ENCODE measurements at regions not wholly inside any gene's neighbourhood (a gene's known extent, or its start where the extent isn't known, plus 50 kb on each side); places are given as distances from the start of the nearest gene placed in this dataset.

- Mint-ChIP-seq H3K27ac (no peak overlapping the region), H3K27me3 (peaks cover 96% of the 10 kb centered on the region), H3K4me3 (ENCODE audit: low read depth) (peak overlapping the region; percentile 61), H3K9me3 (ENCODE audit: low read depth) (no peaks in the 10 kb centered on the region), H3K36me3 (ENCODE audit: insufficient read depth) (no peaks in the 10 kb centered on the region), H3K4me1 (ENCODE audit: low read depth) (peaks cover 10% of the 10 kb centered on the region)
- no peak for DNase-seq (ENCODE audit: low spot score, unreplicated experiment)
- peak; percentile 29 for TF ChIP-seq CTCF (IDR thresholded peaks at IDR 0.05; ENCODE audit: unreplicated experiment)
These were observed 179.3 kb downstream of the TBXT start for GRCh38 chr6:165988302-165988756.

- peak overlapping the region; percentile 4 for H3K27ac Mint-ChIP-seq
- peaks cover 98% of the 10 kb centered on the region for H3K27me3 Mint-ChIP-seq
- no peaks in the 10 kb centered on the region for H3K36me3 Mint-ChIP-seq (ENCODE audit: insufficient read depth)
- no peak for TF ChIP-seq CTCF (IDR thresholded peaks at IDR 0.05; ENCODE audit: unreplicated experiment)
- peak overlapping the region; percentile 71 for H3K4me3 Mint-ChIP-seq (ENCODE audit: low read depth)
- peaks cover 10% of the 10 kb centered on the region for H3K4me1 Mint-ChIP-seq (ENCODE audit: low read depth)
- peak; percentile 23 for DNase-seq (ENCODE audit: low spot score, unreplicated experiment)
- no peaks in the 10 kb centered on the region for H3K9me3 Mint-ChIP-seq (ENCODE audit: low read depth)
These were observed 180.0 kb downstream of the TBXT start for GRCh38 chr6:165987483-165988301.

GRCh38 chr6:165986914-165987482 lies 180.7 kb downstream of the TBXT start:
- no peak for DNase-seq (ENCODE audit: low spot score, unreplicated experiment)
- no peak for TF ChIP-seq CTCF (IDR thresholded peaks at IDR 0.05; ENCODE audit: unreplicated experiment)
- H3K9me3 Mint-ChIP-seq (ENCODE audit: low read depth) = no peaks in the 10 kb centered on the region
- H3K27me3 Mint-ChIP-seq = peaks cover 97% of the 10 kb centered on the region
- peaks cover 10% of the 10 kb centered on the region for H3K4me1 Mint-ChIP-seq (ENCODE audit: low read depth)
- H3K27ac Mint-ChIP-seq = no peak overlapping the region
- no peaks in the 10 kb centered on the region for H3K36me3 Mint-ChIP-seq (ENCODE audit: insufficient read depth)
- H3K4me3 Mint-ChIP-seq (ENCODE audit: low read depth) = peak overlapping the region; percentile 71

DNA sequence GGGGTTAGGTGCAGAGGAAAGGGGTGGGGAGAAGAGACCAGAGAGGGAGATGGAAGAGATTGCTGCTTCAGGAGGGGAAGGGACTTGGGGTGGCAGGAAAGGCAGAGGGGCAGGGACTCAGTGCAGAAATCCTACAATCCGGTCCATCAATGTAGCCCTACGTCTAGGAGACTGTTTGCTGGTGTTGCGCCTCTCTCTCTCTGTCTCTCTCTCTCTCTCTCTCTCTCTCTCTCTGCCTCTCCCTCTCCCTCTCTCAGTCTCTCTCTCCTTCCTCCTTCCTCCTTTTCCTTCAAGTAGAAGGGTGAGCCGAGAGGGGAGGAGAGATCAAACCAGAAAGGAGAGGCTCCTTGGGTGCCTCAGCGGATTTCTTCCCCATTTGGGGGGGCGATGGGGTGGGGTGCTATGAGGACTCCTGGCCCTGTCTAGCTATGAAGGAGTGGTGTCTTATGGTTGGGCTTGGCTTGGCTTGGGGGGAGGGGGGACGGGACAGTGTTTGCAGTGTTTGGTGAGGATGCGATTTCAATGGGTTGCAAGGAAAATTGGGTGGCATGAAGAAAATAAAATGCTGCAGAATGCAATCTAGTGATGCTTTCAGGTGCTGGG lies 181.2 kb downstream of the TBXT start:
- Mint-ChIP-seq H3K27ac (no peak overlapping the region), H3K9me3 (ENCODE audit: low read depth) (no peaks in the 10 kb centered on the region), H3K36me3 (ENCODE audit: insufficient read depth) (no peaks in the 10 kb centered on the region), H3K4me3 (ENCODE audit: low read depth) (peak overlapping the region; percentile 71), H3K4me1 (ENCODE audit: low read depth) (peaks cover 10% of the 10 kb centered on the region), H3K27me3 (peaks cover 97% of the 10 kb centered on the region)
- DNase-seq (ENCODE audit: low spot score, unreplicated experiment) = no peak
- no peak for TF ChIP-seq CTCF (IDR thresholded peaks at IDR 0.05; ENCODE audit: unreplicated experiment)

DNA sequence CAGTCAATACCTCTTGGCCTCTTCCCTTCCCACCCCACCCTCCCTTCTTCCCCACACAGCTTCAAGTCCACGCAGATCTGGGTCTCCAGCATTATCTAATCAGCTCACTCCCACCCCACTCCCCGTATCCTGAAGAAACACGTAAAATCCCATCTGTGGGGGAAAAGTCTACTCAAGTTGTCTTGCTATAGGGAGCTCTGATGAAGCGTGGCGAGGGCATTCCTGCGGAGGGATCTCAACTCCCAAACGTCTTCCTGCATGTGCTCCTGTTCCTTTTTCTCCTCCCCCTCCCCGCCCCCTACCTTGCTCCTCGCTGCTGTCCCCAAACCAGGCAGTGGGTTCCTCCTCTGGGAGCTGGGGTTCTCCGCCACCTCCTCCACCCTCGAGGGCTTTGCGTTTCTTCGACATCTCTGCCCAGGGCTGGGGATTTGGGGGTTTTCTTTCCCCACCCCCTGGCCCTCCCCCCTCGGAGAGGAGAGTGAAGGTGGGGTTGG lies 181.8 kb downstream of the TBXT start:
- no peak for TF ChIP-seq CTCF (IDR thresholded peaks at IDR 0.05; ENCODE audit: unreplicated experiment)
- Mint-ChIP-seq H3K36me3 (ENCODE audit: insufficient read depth) (no peaks in the 10 kb centered on the region), H3K9me3 (ENCODE audit: low read depth) (no peaks in the 10 kb centered on the region), H3K4me1 (ENCODE audit: low read depth) (peaks cover 10% of the 10 kb centered on the region), H3K4me3 (ENCODE audit: low read depth) (no peak overlapping the region), H3K27me3 (peaks cover 96% of the 10 kb centered on the region), H3K27ac (no peak overlapping the region)
- DNase-seq (ENCODE audit: low spot score, unreplicated experiment) = no peak
